Neutrophil (primary cell): ENCODE measurements at regions not wholly inside any gene's neighbourhood (a gene's known extent, or its start where the extent isn't known, plus 50 kb on each side); places are given as distances from the start of the nearest gene placed in this dataset.

Source experiments
- H3K27ac ChIP-seq: fragments of 200-600 bp; sonication (generic); 2 replicates; pipeline ENCODE4 v1.5.1; 2016; ENCODE audit warnings: mild to moderate bottlenecking, moderate library complexity
- H3K27me3 ChIP-seq: fragments of 200-600 bp; sonication (generic); 2 replicates; pipeline ENCODE4 v1.6.0; 2016; ENCODE audit warnings: mild to moderate bottlenecking
- H3K36me3 ChIP-seq: fragments of 200-600 bp; sonication (generic); 2 replicates; pipeline ENCODE4 v1.5.1; 2017
- H3K4me1 ChIP-seq, 2 experiments: fragments of 200-600 bp in 1 of 2; sonication (generic) in 1 of 2; 1 replicate in 1 of 2; 2 replicates in 1 of 2; pipeline versions ENCODE4 v1.5.1 to v1.6.1; 2013 to 2016; ENCODE audit warnings: low read depth in 1 of 2, low read length in 1 of 2, mild to moderate bottlenecking in 1 of 2, moderate library complexity in 1 of 2; ENCODE audit not compliant: control insufficient read depth in 1 of 2, insufficient read depth in 1 of 2
- H3K4me3 ChIP-seq, 2 experiments: fragments of 200-600 bp in 1 of 2; sonication (generic) in 1 of 2; 1 replicate in 1 of 2; 2 replicates in 1 of 2; pipeline ENCODE4 v1.5.1; 2013 to 2016; ENCODE audit warnings: low read depth in 1 of 2, low read length in 1 of 2, mild to moderate bottlenecking in 1 of 2, moderate library complexity in 1 of 2
- H3K9me3 ChIP-seq: fragments of 200-600 bp; sonication (generic); 2 replicates; pipeline ENCODE4 v1.5.1; 2016
- CTCF ChIP-seq: fragments of 200-600 bp; sonication (generic); IDR thresholded peaks from 2 replicates; pipeline ENCODE4 v1.5.1; 2016; ENCODE audit warnings: antibody characterized with exemption

GRCh38 chr13:78334059-78334458 is 269.3 kb downstream of the POU4F1 start:
- Histone ChIP-seq H3K27me3 (no peaks in the 10 kb centered on the region), H3K27ac (no peak overlapping the region), H3K9me3 (no peaks in the 10 kb centered on the region), H3K4me1 (no peaks in the 10 kb centered on the region), H3K36me3 (no peaks in the 10 kb centered on the region), H3K4me3 (no peak overlapping the region)
- TF ChIP-seq CTCF, result no peak

GRCh38 chr13:78326633-78327032 is 276.7 kb downstream of the POU4F1 start:
- Histone ChIP-seq H3K27ac (no peak overlapping the region), H3K9me3 (no peaks in the 10 kb centered on the region), H3K36me3 (no peaks in the 10 kb centered on the region), H3K4me1 (no peaks in the 10 kb centered on the region), H3K27me3 (no peaks in the 10 kb centered on the region), H3K4me3 (no peak overlapping the region)
- no peak for TF ChIP-seq CTCF

- no peaks in the 10 kb centered on the region for H3K4me1 ChIP-seq
- H3K9me3 ChIP-seq, result no peaks in the 10 kb centered on the region
- no peaks in the 10 kb centered on the region for H3K27me3 ChIP-seq
- no peak overlapping the region for H3K4me3 ChIP-seq
- no peaks in the 10 kb centered on the region for H3K36me3 ChIP-seq
- H3K27ac ChIP-seq, result no peak overlapping the region
- no peak for TF ChIP-seq CTCF
These were observed 277.8 kb downstream of the POU4F1 start for GRCh38 chr13:78325585-78325984.

- no peak overlapping the region for H3K27ac ChIP-seq
- no peak for TF ChIP-seq CTCF
- no peaks in the 10 kb centered on the region for H3K4me1 ChIP-seq
- H3K4me3 ChIP-seq, result no peak overlapping the region
- no peaks in the 10 kb centered on the region for H3K36me3 ChIP-seq
- no peaks in the 10 kb centered on the region for H3K9me3 ChIP-seq
- no peaks in the 10 kb centered on the region for H3K27me3 ChIP-seq
These were observed 279.5 kb downstream of the POU4F1 start for GRCh38 chr13:78323848-78324247.

- no peaks in the 10 kb centered on the region for H3K27me3 ChIP-seq
- no peak overlapping the region for H3K4me3 ChIP-seq
- no peaks in the 10 kb centered on the region for H3K9me3 ChIP-seq
- H3K36me3 ChIP-seq, result no peaks in the 10 kb centered on the region
- no peak for TF ChIP-seq CTCF
- H3K4me1 ChIP-seq, result no peaks in the 10 kb centered on the region
- no peak overlapping the region for H3K27ac ChIP-seq
These were observed 280.3 kb downstream of the POU4F1 start for GRCh38 chr13:78323040-78323439.

GRCh38 chr13:78319101-78319627 is 284.2 kb downstream of the POU4F1 start:
- Histone ChIP-seq H3K36me3 (no peaks in the 10 kb centered on the region), H3K27me3 (no peaks in the 10 kb centered on the region), H3K9me3 (no peaks in the 10 kb centered on the region), H3K27ac (no peak overlapping the region), H3K4me1 (no peaks in the 10 kb centered on the region), H3K4me3 (no peak overlapping the region)
- no peak for TF ChIP-seq CTCF
